Stimulated activated CD8-positive, alpha-beta memory T cell treated with anti-CD3 and anti-CD28 coated beads, Interleukin-4, amount 100 ng/mL, for 1 hour (primary cell): ENCODE measurements at regions not wholly inside any gene's neighbourhood (a gene's known extent, or its start where the extent isn't known, plus 50 kb on each side); places are given as distances from the start of the nearest gene placed in this dataset.
"Not testable (repeated sequence)": the region's sequence is repeated elsewhere in the genome, so short reads cannot be mapped to it uniquely, and the experiment has no call there.

ENCODE experiments used
- DNase-seq, 2 donors: peaks; one replicate each; pipeline ENCODE4 v3.0.0-alpha.2; 2020; ENCODE audit warnings: low read depth in 2 of 2, low spot score in 1 of 2

- DNase-seq: no peak
These were observed 599.8 kb upstream of the USP24 start for GRCh38 chr1:55814967-55815366.

GRCh38 chr1:55813618-55814017 is 598.5 kb upstream of the USP24 start:
- DNase-seq: no peak

- DNase-seq: no peak
These were observed 597.1 kb upstream of the USP24 start for GRCh38 chr1:55812281-55812680.

- DNase-seq: no peak
These were observed 593.1 kb upstream of the USP24 start for GRCh38 chr1:55808263-55808662.

GRCh38 chr1:55803429-55803828 is 588.3 kb upstream of the USP24 start:
- no peak for DNase-seq

- no peak for DNase-seq
These were observed 586.3 kb upstream of the USP24 start for GRCh38 chr1:55801481-55801880.

GRCh38 chr1:55800503-55800902 is 585.3 kb upstream of the USP24 start:
- no peak for DNase-seq

GRCh38 chr1:55793856-55794255 is 578.7 kb upstream of the USP24 start:
- no peak for DNase-seq

- no peak for DNase-seq
These were observed 577.7 kb upstream of the USP24 start for GRCh38 chr1:55792870-55793269.

- no peak for DNase-seq
These were observed 574.3 kb upstream of the USP24 start for GRCh38 chr1:55789466-55789865.

- no peak for DNase-seq
These were observed 571.2 kb upstream of the USP24 start for GRCh38 chr1:55786396-55786795.

GRCh38 chr1:55784941-55785450 is 569.8 kb upstream of the USP24 start:
- DNase-seq: not testable (repeated sequence)

- DNase-seq: no peak
These were observed 566.8 kb upstream of the USP24 start for GRCh38 chr1:55781944-55782482.

- DNase-seq: no peak
These were observed 565.8 kb upstream of the USP24 start for GRCh38 chr1:55781003-55781402.

- DNase-seq: no peak
These were observed 562.4 kb upstream of the USP24 start for GRCh38 chr1:55777545-55777944.

GRCh38 chr1:55775007-55775406 is 559.8 kb upstream of the USP24 start:
- DNase-seq: no peak

- no peak for DNase-seq
These were observed 559.3 kb upstream of the USP24 start for GRCh38 chr1:55774446-55774845.

- DNase-seq: no peak
These were observed 558.2 kb upstream of the USP24 start for GRCh38 chr1:55773211-55773940.

- DNase-seq: no peak
These were observed 553.3 kb upstream of the USP24 start for GRCh38 chr1:55768327-55768952.

- DNase-seq: no peak
These were observed 552.0 kb upstream of the USP24 start for GRCh38 chr1:55767171-55767570.

- not testable (repeated sequence) for DNase-seq
These were observed 550.3 kb upstream of the USP24 start for GRCh38 chr1:55765505-55765904.

- no peak for DNase-seq
These were observed 536.6 kb upstream of the USP24 start for GRCh38 chr1:55751776-55752175.
